HEK293T (cell line): ENCODE measurements at regions not wholly inside any gene's neighbourhood (a gene's known extent, or its start where the extent isn't known, plus 50 kb on each side); places are given as distances from the start of the nearest gene placed in this dataset.

Experiments
- ELF4 ChIP-seq: fragments of 450-650 bp; IDR thresholded peaks from 2 replicates; pipeline ENCODE4 v1.6.1; 2017; ENCODE audit warnings: antibody characterized with exemption
- FOXA1 ChIP-seq: fragments of 450-650 bp; IDR thresholded peaks from 2 replicates; pipeline ENCODE4 v1.6.1; 2016; ENCODE audit warnings: mild to moderate bottlenecking
- FOXK2 ChIP-seq: fragments of 450-650 bp; IDR thresholded peaks from 2 replicates; pipeline ENCODE4 v1.6.1; 2016; ENCODE audit warnings: mild to moderate bottlenecking
- FOXM1 ChIP-seq: fragments of 450-650 bp; IDR thresholded peaks from 2 replicates; pipeline ENCODE4 v1.6.1; 2017; ENCODE audit warnings: mild to moderate bottlenecking, borderline replicate concordance
- L3MBTL2 ChIP-seq: fragments of 450-650 bp; conservative IDR thresholded peaks from 2 replicates; pipeline ENCODE4 v1.6.1; 2016; ENCODE audit warnings: mild to moderate bottlenecking
- LEF1 ChIP-seq: fragments of 450-650 bp; IDR thresholded peaks from 2 replicates; pipeline ENCODE4 v1.6.1; 2017; ENCODE audit warnings: mild to moderate bottlenecking, borderline replicate concordance
- NFRKB ChIP-seq: fragments of 450-650 bp; IDR thresholded peaks from 2 replicates; pipeline ENCODE4 v1.6.1; 2016; ENCODE audit warnings: mild to moderate bottlenecking, moderate library complexity
- SP1 ChIP-seq: fragments of 450-650 bp; IDR thresholded peaks from 2 replicates; pipeline ENCODE4 v1.6.1; 2017
- TARDBP ChIP-seq: fragments of 450-650 bp; IDR thresholded peaks from 2 replicates; pipeline ENCODE4 v1.6.1; 2016
- ZNF384 ChIP-seq: fragments of 450-650 bp; IDR thresholded peaks from 2 replicates; pipeline ENCODE4 v1.6.1; 2016

GRCh38 chr12:42792265-42792664 lies 202.7 kb upstream of the PRICKLE1 start:
- TF ChIP-seq FOXA1 = no peak
- TF ChIP-seq TARDBP = no peak
- no peak for TF ChIP-seq ELF4
- TF ChIP-seq ZNF384 = no peak
- TF ChIP-seq L3MBTL2 = no peak
- no peak for TF ChIP-seq LEF1
- no peak for TF ChIP-seq FOXM1
- TF ChIP-seq SP1 = no peak
- no peak for TF ChIP-seq FOXK2
- TF ChIP-seq NFRKB = no peak
